Suprapubic skin (tissue), 4 donors: ENCODE measurements at regions not wholly inside any gene's neighbourhood (a gene's known extent, or its start where the extent isn't known, plus 50 kb on each side); places are given as distances from the start of the nearest gene placed in this dataset.

Experiments used
- DNase-seq, 2 donors: peaks; one replicate each; pipeline ENCODE4 v3.0.0-alpha.2; 2019; ENCODE audit warnings: low spot score in 2 of 2
- H3K27ac ChIP-seq: fragments of 200-600 bp; sonication (generic); one replicate; pipeline ENCODE4 v1.5.1; 2019
- H3K27me3 ChIP-seq: fragments of 200-600 bp; sonication (generic); one replicate; pipeline ENCODE4 v1.5.1; 2019
- H3K36me3 ChIP-seq: fragments of 200-600 bp; sonication (generic); one replicate; pipeline ENCODE4 v1.5.1; 2019
- H3K4me1 ChIP-seq: fragments of 200-600 bp; sonication (generic); one replicate; pipeline ENCODE4 v1.5.1; 2019
- H3K4me3 ChIP-seq: fragments of 200-600 bp; sonication (generic); one replicate; pipeline ENCODE4 v1.5.1; 2019; ENCODE audit warnings: mild to moderate bottlenecking
- H3K9me3 ChIP-seq: fragments of 200-600 bp; sonication (generic); one replicate; pipeline ENCODE4 v1.5.1; 2019
- EP300 ChIP-seq: sonication (generic); formaldehyde crosslinking; IDR thresholded peaks from one replicate; pipeline ENCODE4 v1.6.1; 2017; ENCODE audit warnings: antibody characterized with exemption
- POLR2A ChIP-seq, 2 donors: fragments of 450-650 bp; IDR thresholded peaks; one replicate each; pipeline ENCODE4 v1.6.1; 2017; ENCODE audit warnings: antibody characterized with exemption in 2 of 2, mild to moderate bottlenecking in 2 of 2, moderate library complexity in 2 of 2
- POLR2AphosphoS5 ChIP-seq, 3 donors: sonication (generic); formaldehyde crosslinking; IDR thresholded peaks; one replicate each; pipeline ENCODE4 v1.6.1; 2017; ENCODE audit warnings: antibody characterized with exemption in 3 of 3
- WGBS: methylation state at CpG from one replicate; pipeline ENCODE4 v1.1.5; 2018; 5-methylcytosine and 5-hydroxymethylcytosine counted together
- TF ChIP-seq, protein P1 (sequence below), 2 donors: fragments of 200-600 bp in 1 of 2; fragments of 450-650 bp in 1 of 2; sonication (generic) in 1 of 2; IDR thresholded peaks; one replicate each; pipeline ENCODE4 v1.5.1; 2016 to 2019; ENCODE audit warnings: antibody characterized with exemption in 2 of 2, mild to moderate bottlenecking in 1 of 2, moderate library complexity in 1 of 2

DNA sequence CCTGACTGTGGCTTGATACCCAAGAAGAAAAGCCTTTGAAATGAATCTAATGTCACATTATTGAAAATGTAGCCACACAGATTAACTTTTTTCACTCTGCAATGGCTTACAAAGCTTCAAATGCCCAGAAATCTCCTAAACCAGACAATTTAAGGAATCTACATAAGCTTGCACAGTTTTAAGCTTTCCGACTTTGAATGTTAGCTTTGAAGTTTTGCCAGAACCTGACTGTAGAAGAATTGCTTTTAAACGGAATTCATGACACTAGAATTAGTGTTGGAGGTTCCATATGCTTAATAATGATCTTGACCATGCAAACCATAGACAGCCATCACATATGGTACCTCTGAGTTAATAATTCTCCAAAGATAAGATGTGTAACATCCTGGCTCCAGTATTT, 798.5 kb upstream of the EPHA7 start:
- Histone ChIP-seq H3K4me1 (no peaks in the 10 kb centered on the region), H3K27me3 (no peaks in the 10 kb centered on the region), H3K4me3 (no peak overlapping the region), H3K9me3 (no peaks in the 10 kb centered on the region), H3K27ac (no peak overlapping the region), H3K36me3 (no peaks in the 10 kb centered on the region)
- 9% methylated on average over 2 of the region's 2 CpGs for WGBS
- no peak for DNase-seq
- TF ChIP-seq EP300 (no peak), POLR2AphosphoS5 (IDR thresholded peaks at IDR 0.05) (no peak), POLR2A (IDR thresholded peaks at IDR 0.05) (no peak)
- TF ChIP-seq, protein P1, sequence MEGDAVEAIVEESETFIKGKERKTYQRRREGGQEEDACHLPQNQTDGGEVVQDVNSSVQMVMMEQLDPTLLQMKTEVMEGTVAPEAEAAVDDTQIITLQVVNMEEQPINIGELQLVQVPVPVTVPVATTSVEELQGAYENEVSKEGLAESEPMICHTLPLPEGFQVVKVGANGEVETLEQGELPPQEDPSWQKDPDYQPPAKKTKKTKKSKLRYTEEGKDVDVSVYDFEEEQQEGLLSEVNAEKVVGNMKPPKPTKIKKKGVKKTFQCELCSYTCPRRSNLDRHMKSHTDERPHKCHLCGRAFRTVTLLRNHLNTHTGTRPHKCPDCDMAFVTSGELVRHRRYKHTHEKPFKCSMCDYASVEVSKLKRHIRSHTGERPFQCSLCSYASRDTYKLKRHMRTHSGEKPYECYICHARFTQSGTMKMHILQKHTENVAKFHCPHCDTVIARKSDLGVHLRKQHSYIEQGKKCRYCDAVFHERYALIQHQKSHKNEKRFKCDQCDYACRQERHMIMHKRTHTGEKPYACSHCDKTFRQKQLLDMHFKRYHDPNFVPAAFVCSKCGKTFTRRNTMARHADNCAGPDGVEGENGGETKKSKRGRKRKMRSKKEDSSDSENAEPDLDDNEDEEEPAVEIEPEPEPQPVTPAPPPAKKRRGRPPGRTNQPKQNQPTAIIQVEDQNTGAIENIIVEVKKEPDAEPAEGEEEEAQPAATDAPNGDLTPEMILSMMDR (IDR thresholded peaks at IDR 0.05) = no peak

- Histone ChIP-seq H3K36me3 (no peaks in the 10 kb centered on the region), H3K27ac (no peak overlapping the region), H3K27me3 (no peaks in the 10 kb centered on the region), H3K4me1 (no peaks in the 10 kb centered on the region), H3K4me3 (no peak overlapping the region), H3K9me3 (no peaks in the 10 kb centered on the region)
- WGBS = 79% methylated on average over 1 of the region's 1 CpG
- no peak for DNase-seq
- TF ChIP-seq EP300 (no peak), POLR2AphosphoS5 (IDR thresholded peaks at IDR 0.05) (no peak), POLR2A (IDR thresholded peaks at IDR 0.05) (no peak)
- TF ChIP-seq, protein P1 (IDR thresholded peaks at IDR 0.05) = no peak
These were observed 796.2 kb upstream of the EPHA7 start for GRCh38 chr6:94215552-94215951.

GRCh38 chr6:94213226-94213625, 793.9 kb upstream of the EPHA7 start:
- no peak overlapping the region for H3K4me3 ChIP-seq
- no peak overlapping the region for H3K27ac ChIP-seq
- TF ChIP-seq POLR2A (IDR thresholded peaks at IDR 0.05) (no peak), POLR2AphosphoS5 (IDR thresholded peaks at IDR 0.05) (no peak), EP300 (no peak)
- TF ChIP-seq, protein P1 (IDR thresholded peaks at IDR 0.05) = no peak
- WGBS = 29% methylated on average over 2 of the region's 2 CpGs
- no peaks in the 10 kb centered on the region for H3K9me3 ChIP-seq
- no peak for DNase-seq
- no peaks in the 10 kb centered on the region for H3K27me3 ChIP-seq
- no peaks in the 10 kb centered on the region for H3K36me3 ChIP-seq
- no peaks in the 10 kb centered on the region for H3K4me1 ChIP-seq

- TF ChIP-seq EP300 (no peak), POLR2A (IDR thresholded peaks at IDR 0.05) (no peak), POLR2AphosphoS5 (IDR thresholded peaks at IDR 0.05) (no peak)
- TF ChIP-seq, protein P1 (IDR thresholded peaks at IDR 0.05) = no peak
- Histone ChIP-seq H3K4me1 (no peaks in the 10 kb centered on the region), H3K27ac (no peak overlapping the region), H3K36me3 (no peaks in the 10 kb centered on the region), H3K9me3 (no peaks in the 10 kb centered on the region), H3K4me3 (no peak overlapping the region), H3K27me3 (no peaks in the 10 kb centered on the region)
- DNase-seq = no peak
- 60% methylated on average over 5 of the region's 5 CpGs for WGBS
These were observed 777.5 kb upstream of the EPHA7 start for GRCh38 chr6:94196891-94197290.

DNA sequence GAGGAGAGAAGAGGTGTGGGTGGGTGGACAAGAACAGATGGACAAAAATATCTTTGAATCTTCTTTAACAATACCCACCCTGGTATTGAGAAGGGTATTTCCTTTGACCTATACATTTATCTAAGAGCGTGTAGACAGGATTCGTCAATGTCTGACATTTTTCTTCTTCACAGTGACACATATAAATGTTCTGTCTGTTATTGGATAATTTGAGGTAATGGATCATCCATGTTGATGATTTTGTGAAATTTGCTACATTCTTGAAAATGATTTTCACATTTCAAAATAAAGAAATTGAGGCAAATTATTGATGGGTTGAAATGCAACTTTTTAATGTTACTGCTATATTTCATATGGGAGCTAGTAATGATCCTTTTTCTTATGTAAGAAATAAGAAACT, 770.7 kb upstream of the EPHA7 start:
- no peak for DNase-seq
- Histone ChIP-seq H3K4me3 (no peak overlapping the region), H3K4me1 (no peaks in the 10 kb centered on the region), H3K36me3 (no peaks in the 10 kb centered on the region), H3K27ac (no peak overlapping the region), H3K27me3 (no peaks in the 10 kb centered on the region), H3K9me3 (no peaks in the 10 kb centered on the region)
- 82% methylated on average over 2 of the region's 2 CpGs for WGBS
- TF ChIP-seq POLR2AphosphoS5 (IDR thresholded peaks at IDR 0.05) = no peak
- TF ChIP-seq, protein P1 (IDR thresholded peaks at IDR 0.05) = no peak
- TF ChIP-seq EP300 = no peak
- no peak for TF ChIP-seq POLR2A (IDR thresholded peaks at IDR 0.05)
